SH-SY5Y (cell line): ENCODE measurements at regions not wholly inside any gene's neighbourhood (a gene's known extent, or its start where the extent isn't known, plus 50 kb on each side); places are given as distances from the start of the nearest gene placed in this dataset.

Experiments used
- GATA2 ChIP-seq: IDR thresholded peaks from 2 replicates; pipeline ENCODE4 v1.6.1; 2011; ENCODE audit warnings: mild to moderate bottlenecking, low read depth, low read length
- GATA3 ChIP-seq: IDR thresholded peaks from 2 replicates; pipeline ENCODE4 v1.6.1; 2011; ENCODE audit warnings: low read depth, mild to moderate bottlenecking, low read length, moderate library complexity

DNA sequence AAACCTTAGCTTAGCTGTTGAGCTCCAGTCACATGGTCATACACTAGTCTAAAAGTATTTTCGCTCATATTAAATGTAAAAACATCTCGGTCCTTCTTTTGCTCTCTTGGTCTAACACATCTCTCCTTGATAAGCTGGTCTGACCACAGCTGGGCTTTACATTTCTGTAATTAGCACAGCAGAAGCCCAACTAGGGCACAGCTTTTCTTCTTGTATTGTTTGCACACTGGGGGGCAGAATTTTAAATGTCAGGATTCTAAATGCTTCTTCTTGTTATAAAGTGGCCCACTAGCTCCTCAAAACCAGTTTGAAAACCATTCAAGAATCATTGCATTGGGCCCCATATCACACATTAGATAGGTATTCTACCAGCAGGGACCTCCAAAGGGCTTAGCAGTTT, 289.1 kb upstream of the PKN2 start:
- TF ChIP-seq GATA3 (no peak), GATA2 (no peak)
